Spleen (tissue), 11 donors: ENCODE measurements at regions not wholly inside any gene's neighbourhood (a gene's known extent, or its start where the extent isn't known, plus 50 kb on each side); places are given as distances from the start of the nearest gene placed in this dataset.

Source experiments
- DNase-seq: peaks from one replicate; pipeline ENCODE4 v3.0.0-alpha.2; 2020
- H3K27ac ChIP-seq, 8 donors: fragments of 200-600 bp; sonication (generic) in 7 of 8; 1 replicate in 4 of 8; 2 replicates in 4 of 8; pipeline versions ENCODE4 v1.5.0 to v1.8.0; 2016 to 2021; ENCODE audit warnings: inconsistent platforms in 4 of 8, mild to moderate bottlenecking in 4 of 8, moderate library complexity in 1 of 8
- H3K27me3 ChIP-seq, 7 donors: fragments of 200-600 bp; sonication (generic) in 6 of 7; replicated peaks in 1 of 7; 1 replicate in 4 of 7; 2 replicates in 3 of 7; pipeline versions ENCODE4 v1.5.0 to v1.8.0; 2016 to 2021; ENCODE audit warnings: inconsistent platforms in 3 of 7, mild to moderate bottlenecking in 1 of 7
- H3K36me3 ChIP-seq, 6 donors: fragments of 200-600 bp; sonication (generic) in 5 of 6; 1 replicate in 4 of 6; 2 replicates in 2 of 6; pipeline versions ENCODE4 v1.5.0 to v1.8.0; 2016 to 2021; ENCODE audit warnings: inconsistent platforms in 2 of 6
- H3K4me1 ChIP-seq, 6 donors: fragments of 200-600 bp; sonication (generic) in 5 of 6; 1 replicate in 3 of 6; 2 replicates in 3 of 6; pipeline versions ENCODE4 v1.5.0 to v1.8.0; 2016 to 2021; ENCODE audit warnings: inconsistent platforms in 3 of 6
- H3K4me3 ChIP-seq, 8 donors: fragments of 200-600 bp; sonication (generic) in 7 of 8; 1 replicate in 4 of 8; 2 replicates in 4 of 8; pipeline versions ENCODE4 v1.5.0 to v1.8.0; 2016 to 2021; ENCODE audit warnings: inconsistent platforms in 4 of 8, mild to moderate bottlenecking in 4 of 8, moderate library complexity in 2 of 8
- H3K9me3 ChIP-seq, 8 donors: fragments of 200-600 bp; sonication (generic) in 7 of 8; 1 replicate in 4 of 8; 2 replicates in 4 of 8; pipeline versions ENCODE4 v1.5.0 to v1.8.0; 2016 to 2021; ENCODE audit warnings: inconsistent platforms in 4 of 8
- POLR2A ChIP-seq, 3 donors: fragments of 450-650 bp; IDR thresholded peaks; one replicate each; pipeline ENCODE4 v1.5.1; 2017; ENCODE audit warnings: antibody characterized with exemption in 3 of 3, mild to moderate bottlenecking in 1 of 3
- POLR2AphosphoS5 ChIP-seq, 3 donors: sonication (generic); formaldehyde crosslinking; IDR thresholded peaks; one replicate each; pipeline ENCODE4 v1.5.1; 2017; ENCODE audit warnings: antibody characterized with exemption in 3 of 3
- WGBS, 5 donors: extraction: QIAGEN DNeasy Blood & Tissue Kit in 3 of 5; methylation state at CpG; one replicate each; pipeline versions ENCODE4 v1.1.5 to v1.1.7; 2013 to 2018; 5-methylcytosine and 5-hydroxymethylcytosine counted together
- intact Hi-C: fragments of 100-400 bp; cut with DNase I; formaldehyde crosslinking; loops from one replicate; pipeline ENCODE4 v1.15.0; 2023; ENCODE audit warnings: low total_unique reads
- TF ChIP-seq, protein P1 (sequence below), 11 experiments: fragments of 200-600 bp in 7 of 11; fragments of 450-650 bp in 4 of 11; sonication (generic) in 4 of 11; IDR thresholded peaks in 8 of 11; conservative IDR thresholded peaks in 3 of 11; 1 replicate in 7 of 11; 2 replicates in 4 of 11; pipeline versions ENCODE4 v1.4.0 to v1.8.0; 2016 to 2021; ENCODE audit warnings: antibody characterized with exemption in 11 of 11, inconsistent platforms in 4 of 11, mild to moderate bottlenecking in 1 of 11
- donor health status: healthy with polysubstance abuse.
- donor health status: DM: no; HTN: no; CAD: no; lungs with moderate emphysema.
- donor health status: DM: no; HTN: no; CAD: no.
- donor health status: Bipolar disorder and iron deficiency.
- donor health status: healthy.
- donor health status: DM: no; HTN: no; CAD: no.
- donor health status: DM: yes; HTN: yes; CAD: no.

DNA sequence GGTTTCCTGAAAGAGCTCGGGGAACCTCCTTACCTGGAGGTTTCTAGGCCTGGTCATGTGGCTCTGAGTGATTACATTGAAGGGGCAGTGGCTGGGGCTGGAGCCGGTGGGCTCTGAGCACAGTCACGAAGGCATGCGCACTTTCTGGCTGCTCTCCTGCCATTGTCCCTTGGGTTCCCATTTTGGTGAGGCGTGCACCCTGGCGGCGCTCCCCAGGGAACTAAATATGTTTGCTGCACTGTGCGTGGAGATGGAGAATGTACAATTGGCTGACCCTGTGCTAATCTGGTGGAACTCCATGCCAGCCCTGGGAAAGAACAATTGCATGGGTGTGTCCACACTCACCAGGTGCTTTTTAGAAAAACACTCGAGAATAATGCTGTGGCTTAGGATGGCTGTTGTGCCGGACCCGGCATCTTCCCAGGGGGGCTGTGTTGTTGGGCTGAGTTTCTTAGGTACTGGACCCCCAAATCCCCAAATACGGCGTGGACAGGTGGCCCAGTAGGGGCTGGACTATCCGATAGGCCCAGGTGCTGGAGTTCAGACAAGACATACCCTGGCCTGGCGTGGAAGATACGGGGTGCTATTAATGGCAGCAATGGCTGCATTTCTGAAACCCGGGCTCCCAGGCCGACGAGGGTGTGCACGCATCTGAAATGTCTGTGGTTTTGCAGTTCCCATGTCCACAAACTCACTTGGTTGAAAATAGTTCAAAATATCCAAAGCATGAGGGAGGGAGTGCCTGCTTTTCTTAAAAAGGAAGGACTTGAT, 230.5 kb downstream of the SEC14L1 start:
- WGBS, 5 donors, result 61 to 74% (median 66%) methylated on average over 16 to 20 of the region's 20 CpGs
- Histone ChIP-seq H3K27me3 (no peaks in the 10 kb centered on the region), H3K36me3 (no peaks in the 10 kb centered on the region), H3K27ac (peak overlapping the region in 5 of 8 donors; percentile 91 to 95 (median 94)), H3K4me1 (peaks cover 44 to 92% (median 76%) of the 10 kb centered on the region in 6 donors), H3K4me3 (peak overlapping the region in 1 of 8 donors; percentile 98), H3K9me3 (no peaks in the 10 kb centered on the region)
- intact Hi-C loops, result no loop called here
- peak; percentile 72 for DNase-seq
- TF ChIP-seq POLR2A (IDR thresholded peaks at IDR 0.05) (no peak), POLR2AphosphoS5 (IDR thresholded peaks at IDR 0.05) (no peak)
- TF ChIP-seq, protein P1, sequence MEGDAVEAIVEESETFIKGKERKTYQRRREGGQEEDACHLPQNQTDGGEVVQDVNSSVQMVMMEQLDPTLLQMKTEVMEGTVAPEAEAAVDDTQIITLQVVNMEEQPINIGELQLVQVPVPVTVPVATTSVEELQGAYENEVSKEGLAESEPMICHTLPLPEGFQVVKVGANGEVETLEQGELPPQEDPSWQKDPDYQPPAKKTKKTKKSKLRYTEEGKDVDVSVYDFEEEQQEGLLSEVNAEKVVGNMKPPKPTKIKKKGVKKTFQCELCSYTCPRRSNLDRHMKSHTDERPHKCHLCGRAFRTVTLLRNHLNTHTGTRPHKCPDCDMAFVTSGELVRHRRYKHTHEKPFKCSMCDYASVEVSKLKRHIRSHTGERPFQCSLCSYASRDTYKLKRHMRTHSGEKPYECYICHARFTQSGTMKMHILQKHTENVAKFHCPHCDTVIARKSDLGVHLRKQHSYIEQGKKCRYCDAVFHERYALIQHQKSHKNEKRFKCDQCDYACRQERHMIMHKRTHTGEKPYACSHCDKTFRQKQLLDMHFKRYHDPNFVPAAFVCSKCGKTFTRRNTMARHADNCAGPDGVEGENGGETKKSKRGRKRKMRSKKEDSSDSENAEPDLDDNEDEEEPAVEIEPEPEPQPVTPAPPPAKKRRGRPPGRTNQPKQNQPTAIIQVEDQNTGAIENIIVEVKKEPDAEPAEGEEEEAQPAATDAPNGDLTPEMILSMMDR (IDR thresholded peaks at IDR 0.05 in 8 of 11, conservative IDR thresholded peaks at IDR 0.05 in 3 of 11), result no peak

DNA sequence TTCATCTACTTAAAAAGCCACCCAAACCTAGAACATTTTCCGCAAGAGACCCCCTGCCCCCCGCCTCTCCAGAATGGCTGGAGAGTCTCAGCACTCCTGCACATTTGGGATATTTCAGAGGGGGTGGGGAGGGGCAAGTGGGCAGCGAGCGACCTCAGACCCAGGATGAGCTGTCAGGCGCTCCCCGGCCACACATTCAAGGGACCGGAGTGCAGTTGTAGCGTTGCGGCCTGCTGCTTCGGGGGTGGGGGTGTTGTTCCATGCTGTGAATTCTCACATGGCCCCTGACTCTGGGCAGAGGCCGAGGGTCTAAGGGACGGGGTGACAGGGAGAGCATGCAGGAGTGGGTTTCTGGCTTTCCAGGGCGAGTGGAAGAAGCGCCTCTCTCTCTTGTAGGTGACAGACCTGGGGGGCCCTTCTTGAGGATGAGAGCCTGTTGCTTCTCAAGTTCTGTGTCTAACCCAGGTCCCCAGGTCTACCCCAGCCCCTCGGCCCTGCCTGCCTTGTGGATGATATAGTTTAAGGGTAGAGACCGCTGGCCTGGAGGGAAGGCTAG, 231.2 kb downstream of the SEC14L1 start:
- no peaks in the 10 kb centered on the region for H3K9me3 ChIP-seq
- peak overlapping the region in 7 of 8 donors; percentile 89 to 99 (median 94) for H3K4me3 ChIP-seq
- intact Hi-C loops, result no loop called here
- H3K27ac ChIP-seq, result peak overlapping the region; percentile 87 to 95 (median 91)
- H3K36me3 ChIP-seq, result no peaks in the 10 kb centered on the region
- DNase-seq, result peak; percentile 77
- TF ChIP-seq, protein P1 (IDR thresholded peaks at IDR 0.05 in 8 of 11, conservative IDR thresholded peaks at IDR 0.05 in 3 of 11), result no peak
- TF ChIP-seq POLR2A (IDR thresholded peaks at IDR 0.05) (no peak), POLR2AphosphoS5 (IDR thresholded peaks at IDR 0.05) (no peak)
- no peaks in the 10 kb centered on the region for H3K27me3 ChIP-seq
- 56 to 67% (median 64%) methylated on average over 15 to 16 of the region's 16 CpGs for WGBS, 5 donors
- H3K4me1 ChIP-seq, result peaks cover 49 to 92% (median 76%) of the 10 kb centered on the region in 6 donors

DNA sequence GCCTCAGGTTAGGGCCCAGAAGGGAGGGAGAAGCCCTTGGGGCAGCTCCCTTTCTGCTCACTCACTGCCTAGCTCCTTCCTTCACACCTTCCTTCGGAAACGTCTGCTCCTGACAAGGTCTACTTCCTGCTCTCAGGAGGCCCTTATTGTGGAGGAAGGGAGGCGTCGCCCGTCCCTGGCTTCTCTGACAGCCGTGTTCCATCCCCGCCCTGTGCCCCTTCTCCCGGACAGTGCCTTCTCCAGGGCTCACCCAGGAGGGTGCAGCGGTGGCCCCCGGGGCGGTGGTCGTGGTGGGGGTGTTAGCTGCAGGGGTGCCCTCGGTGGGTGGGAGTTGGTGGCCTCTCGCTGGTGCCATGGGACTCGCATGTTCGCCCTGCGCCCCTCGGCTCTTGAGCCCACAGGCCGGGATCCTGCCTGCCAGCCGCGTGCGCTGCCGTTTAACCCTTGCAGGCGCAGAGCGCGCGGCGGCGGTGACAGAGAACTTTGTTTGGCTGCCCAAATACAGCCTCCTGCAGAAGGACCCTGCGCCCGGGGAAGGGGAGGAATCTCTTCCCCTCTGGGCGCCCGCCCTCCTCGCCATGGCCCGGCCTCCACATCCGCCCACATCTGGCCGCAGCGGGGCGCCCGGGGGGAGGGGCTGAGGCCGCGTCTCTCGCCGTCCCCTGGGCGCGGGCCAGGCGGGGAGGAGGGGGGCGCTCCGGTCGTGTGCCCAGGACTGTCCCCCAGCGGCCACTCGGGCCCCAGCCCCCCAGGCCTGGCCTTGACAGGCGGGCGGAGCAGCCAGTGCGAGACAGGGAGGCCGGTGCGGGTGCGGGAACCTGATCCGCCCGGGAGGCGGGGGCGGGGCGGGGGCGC, 231.9 kb downstream of the SEC14L1 start:
- intact Hi-C loops, result no loop called here
- Histone ChIP-seq H3K36me3 (no peaks in the 10 kb centered on the region), H3K27ac (peak overlapping the region; percentile 87 to 95 (median 91)), H3K4me1 (peaks cover 55 to 92% (median 77%) of the 10 kb centered on the region in 6 donors), H3K9me3 (no peaks in the 10 kb centered on the region), H3K27me3 (no peaks in the 10 kb centered on the region), H3K4me3 (peak overlapping the region; percentile 89 to 99 (median 92))
- peak; percentile 68 to 86 (median 82) for TF ChIP-seq POLR2AphosphoS5 (IDR thresholded peaks at IDR 0.05)
- TF ChIP-seq, protein P1 (IDR thresholded peaks at IDR 0.05 in 8 of 11, conservative IDR thresholded peaks at IDR 0.05 in 3 of 11), result peak in 3 of 11 experiments; percentile 6 to 17 (median 17)
- no peak for TF ChIP-seq POLR2A (IDR thresholded peaks at IDR 0.05)
- WGBS, 5 donors, result 0 to 6% (median 1%) methylated on average over 5 to 64 of the region's 64 CpGs
- peak; percentile 95 for DNase-seq
